Keratinocyte (primary cell): ENCODE measurements at regions not wholly inside any gene's neighbourhood (a gene's known extent, or its start where the extent isn't known, plus 50 kb on each side); places are given as distances from the start of the nearest gene placed in this dataset.

Experiments used
- DNase-seq: peaks from one replicate; pipeline ENCODE4 v3.0.0-alpha.2; 2011; ENCODE audit warnings: low read depth, missing footprints, low spot score
- FAIRE-seq: peaks from 2 replicates; lab custom pipeline; 2011; peaks lifted over from hg19 to GRCh38; lab: Jason Lieb, UNC
- H2AFZ ChIP-seq: 2 replicates; pipeline ENCODE4 v1.6.0; 2012; ENCODE audit warnings: low read length, control low read depth, inconsistent platforms; ENCODE audit not compliant: control insufficient read depth
- H3K27ac ChIP-seq: 2 replicates; pipeline ENCODE4 v1.5.1; 2011; ENCODE audit warnings: low read length; ENCODE audit not compliant: control insufficient read depth, insufficient read depth
- H3K27me3 ChIP-seq: 3 replicates; pipeline ENCODE4 v1.6.0; 2011; ENCODE audit warnings: low read length; ENCODE audit not compliant: control insufficient read depth, insufficient read depth; ENCODE audit errors: extremely low read depth
- H3K36me3 ChIP-seq, 2 experiments: 2 replicates in 1 of 2; 3 replicates in 1 of 2; pipeline ENCODE4 v1.5.1; 2011; ENCODE audit warnings: low read length in 2 of 2, mild to moderate bottlenecking in 1 of 2; ENCODE audit not compliant: control insufficient read depth in 2 of 2, insufficient read depth in 2 of 2; ENCODE audit errors: extremely low read depth in 1 of 2
- H3K4me1 ChIP-seq: 3 replicates; pipeline ENCODE4 v1.5.1; 2011; ENCODE audit warnings: low read length; ENCODE audit not compliant: control insufficient read depth, insufficient read depth; ENCODE audit errors: extremely low read depth
- H3K4me2 ChIP-seq: 3 replicates; pipeline ENCODE4 v1.6.0; 2011; ENCODE audit warnings: low read depth, low read length; ENCODE audit not compliant: control insufficient read depth, insufficient read depth; ENCODE audit errors: extremely low read depth
- H3K4me3 ChIP-seq, 3 experiments: fragments of 200-600 bp in 1 of 3; sonication (generic) in 1 of 3; 2 replicates in 2 of 3; 3 replicates in 1 of 3; pipeline ENCODE4 v1.5.1; 2011 to 2016; ENCODE audit warnings: low read length in 3 of 3, mild to moderate bottlenecking in 3 of 3, control low read depth in 2 of 3, inconsistent platforms in 1 of 3, low read depth in 1 of 3, mixed read lengths in 1 of 3, mixed run types in 1 of 3, moderate library complexity in 1 of 3; ENCODE audit not compliant: control insufficient read depth in 2 of 3, insufficient read depth in 2 of 3; ENCODE audit errors: extremely low read depth in 1 of 3
- H3K79me2 ChIP-seq: 2 replicates; pipeline ENCODE4 v1.6.0; 2012; ENCODE audit warnings: low read length; ENCODE audit not compliant: control insufficient read depth, insufficient read depth
- H3K9ac ChIP-seq: 3 replicates; pipeline ENCODE4 v1.6.0; 2011; ENCODE audit warnings: low read length; ENCODE audit not compliant: control insufficient read depth, insufficient read depth; ENCODE audit errors: extremely low read depth
- H3K9me1 ChIP-seq: 3 replicates; pipeline ENCODE4 v1.6.0; 2011; ENCODE audit warnings: low read length; ENCODE audit not compliant: control insufficient read depth, insufficient read depth; ENCODE audit errors: extremely low read depth
- H3K9me3 ChIP-seq: 2 replicates; pipeline ENCODE4 v1.5.1; 2012; ENCODE audit warnings: low read depth, low read length; ENCODE audit not compliant: control insufficient read depth
- H4K20me1 ChIP-seq: 3 replicates; pipeline ENCODE4 v1.6.0; 2011; ENCODE audit warnings: low read length; ENCODE audit not compliant: control insufficient read depth, insufficient read depth; ENCODE audit errors: extremely low read depth
- CTCF ChIP-seq, 3 experiments: IDR thresholded peaks in 1 of 3; conservative IDR thresholded peaks in 1 of 3; optimal IDR thresholded peaks in 1 of 3; 2 replicates in 2 of 3; 3 replicates in 1 of 3; pipeline versions ENCODE3 to v1.5.1; 2011; ENCODE audit warnings: low read length in 3 of 3, mild to moderate bottlenecking in 3 of 3, moderate library complexity in 2 of 3, control low read depth in 1 of 3, inconsistent platforms in 1 of 3; ENCODE audit not compliant: insufficient read depth in 2 of 3; ENCODE audit errors: extremely low read depth in 1 of 3
- EZH2 ChIP-seq: IDR thresholded peaks from one replicate; pipeline ENCODE4 v1.6.1; 2012; ENCODE audit warnings: inconsistent platforms, mild to moderate bottlenecking, low read length, moderate library complexity
- dilution Hi-C: fragments of 300-500 bp; cut with MboI; formaldehyde crosslinking; loops from one replicate; pipeline ENCODE4 v1.7.0; 2020; ENCODE audit warnings: low sequenced_read_pairs; ENCODE audit not compliant: extremely low pct_ligation_motif_present

DNA sequence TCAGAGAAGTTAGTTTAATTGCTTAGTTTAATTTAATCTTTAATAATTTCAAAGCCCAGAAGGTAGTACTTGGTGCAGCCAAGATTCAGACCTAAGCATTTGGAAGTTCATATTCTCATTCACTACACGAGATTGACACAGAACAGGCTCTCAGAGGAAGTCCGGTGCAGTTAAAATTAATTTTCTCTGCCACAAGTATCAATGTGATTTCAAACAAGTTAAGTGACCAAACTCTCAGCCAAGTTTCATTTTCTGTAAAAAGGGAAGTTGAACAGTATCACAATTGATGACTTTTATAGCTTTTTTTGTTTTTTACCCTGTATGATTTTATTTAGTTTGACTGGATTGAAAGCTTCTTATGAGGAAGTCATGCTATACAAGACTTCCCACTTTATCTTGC is 1494.9 kb upstream of the LRRTM3 start:
- dilution Hi-C loops = no loop called here
- Histone ChIP-seq H3K27ac (no peak overlapping the region), H3K4me3 (no peak overlapping the region), H3K9me3 (no peaks in the 10 kb centered on the region), H3K4me2 (no peak overlapping the region), H4K20me1 (no peaks in the 10 kb centered on the region), H3K9me1 (no peaks in the 10 kb centered on the region), H3K36me3 (no peaks in the 10 kb centered on the region), H3K9ac (no peak overlapping the region), H2AFZ (no peak overlapping the region), H3K4me1 (no peaks in the 10 kb centered on the region), H3K27me3 (no peaks in the 10 kb centered on the region), H3K79me2 (no peaks in the 10 kb centered on the region)
- DNase-seq = no peak
- FAIRE-seq = no peak
- no peak for TF ChIP-seq CTCF (optimal IDR thresholded peaks at IDR 0.05 in 1 of 3, IDR thresholded peaks at IDR 0.05 in 1 of 3, conservative IDR thresholded peaks at IDR 0.05 in 1 of 3; ENCODE audit: extremely low read depth in 1 of 3, insufficient read depth in 2 of 3, low read length in 3 of 3)
- TF ChIP-seq EZH2 = no peak

- H2AFZ ChIP-seq = no peak overlapping the region
- H3K4me1 ChIP-seq = no peaks in the 10 kb centered on the region
- DNase-seq (no peak), FAIRE-seq (no peak)
- H3K9me3 ChIP-seq = no peaks in the 10 kb centered on the region
- no peak overlapping the region for H3K4me3 ChIP-seq
- H3K36me3 ChIP-seq = no peaks in the 10 kb centered on the region
- no peak for TF ChIP-seq EZH2
- no peak for TF ChIP-seq CTCF (optimal IDR thresholded peaks at IDR 0.05 in 1 of 3, IDR thresholded peaks at IDR 0.05 in 1 of 3, conservative IDR thresholded peaks at IDR 0.05 in 1 of 3; ENCODE audit: extremely low read depth in 1 of 3, insufficient read depth in 2 of 3, low read length in 3 of 3)
- no peak overlapping the region for H3K27ac ChIP-seq
- dilution Hi-C loops = no loop called here
- H3K9me1 ChIP-seq = no peaks in the 10 kb centered on the region
- H3K4me2 ChIP-seq = no peak overlapping the region
- H4K20me1 ChIP-seq = no peaks in the 10 kb centered on the region
- no peaks in the 10 kb centered on the region for H3K27me3 ChIP-seq
- H3K9ac ChIP-seq = no peak overlapping the region
- H3K79me2 ChIP-seq = no peaks in the 10 kb centered on the region
Measured at GRCh38 chr10:65470986-65471385, 1454.8 kb upstream of the LRRTM3 start.
